ENCODE measurements at regions not wholly inside any gene's neighbourhood (a gene's known extent, or its start where the extent isn't known, plus 50 kb on each side); places are given as distances from the start of the nearest gene placed in this dataset.
"Not testable (repeated sequence)": the region's sequence is repeated elsewhere in the genome, so short reads cannot be mapped to it uniquely, and the experiment has no call there.

DNA sequence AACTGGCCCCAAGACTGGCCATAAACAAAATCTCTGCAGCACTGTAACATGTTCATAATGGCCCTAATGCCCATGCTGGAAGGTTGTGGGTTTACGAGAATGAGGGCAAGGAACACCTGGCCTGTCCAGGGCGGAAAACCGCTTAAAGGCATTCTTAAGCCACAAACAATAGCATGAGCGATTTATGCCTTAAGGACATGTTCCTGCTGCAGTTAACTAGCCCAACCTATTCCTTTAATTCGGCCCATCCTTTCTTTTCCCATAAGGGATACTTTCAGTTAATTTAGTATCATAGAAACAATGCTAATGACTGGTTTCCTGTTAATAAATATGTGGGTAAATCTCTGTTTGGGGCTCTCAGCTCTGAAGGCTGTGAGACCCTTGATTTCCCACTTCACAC is 95.7 kb upstream of the PRKD1 start:
- TF ChIP-seq POLR2AphosphoS5 (IDR thresholded peaks at IDR 0.05; ENCODE audit: low read depth); EZH2phosphoT487 (IDR thresholded peaks at IDR 0.05; ENCODE audit: unreplicated experiment): not testable (repeated sequence)

Measured in GM23338 (cell line).